ENCODE measurements at regions not wholly inside any gene's neighbourhood (a gene's known extent, or its start where the extent isn't known, plus 50 kb on each side); places are given as distances from the start of the nearest gene placed in this dataset.

DNA sequence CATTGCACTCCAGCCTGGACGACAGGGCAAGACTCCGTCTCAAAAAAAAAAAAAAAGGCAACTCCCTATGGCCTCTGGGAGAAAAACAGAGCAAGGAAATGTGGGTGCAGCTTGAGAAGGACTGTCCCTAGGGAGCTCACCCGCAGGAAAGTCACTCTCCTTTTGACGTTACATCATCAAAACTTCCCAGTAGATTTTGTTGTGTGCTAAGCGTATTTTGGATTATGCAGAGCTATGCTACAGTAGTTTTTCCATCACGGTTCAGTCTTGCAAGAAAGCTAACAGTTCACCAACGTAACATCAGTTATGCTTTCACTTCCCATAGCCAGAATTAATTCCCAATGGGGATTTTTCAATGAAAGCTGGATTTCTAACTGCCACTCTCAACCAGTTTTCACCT is 138.8 kb downstream of the HSD17B3 start:
- TF ChIP-seq CTCF (IDR thresholded peaks at IDR 0.05 in 8 of 11, conservative IDR thresholded peaks at IDR 0.05 in 3 of 11) (no peak), POLR2AphosphoS5 (IDR thresholded peaks at IDR 0.05) (no peak), POLR2A (IDR thresholded peaks at IDR 0.05) (no peak)

All from spleen (tissue), 7 donors.